ENCODE measurements at regions not wholly inside any gene's neighbourhood (a gene's known extent, or its start where the extent isn't known, plus 50 kb on each side); places are given as distances from the start of the nearest gene placed in this dataset.

DNA sequence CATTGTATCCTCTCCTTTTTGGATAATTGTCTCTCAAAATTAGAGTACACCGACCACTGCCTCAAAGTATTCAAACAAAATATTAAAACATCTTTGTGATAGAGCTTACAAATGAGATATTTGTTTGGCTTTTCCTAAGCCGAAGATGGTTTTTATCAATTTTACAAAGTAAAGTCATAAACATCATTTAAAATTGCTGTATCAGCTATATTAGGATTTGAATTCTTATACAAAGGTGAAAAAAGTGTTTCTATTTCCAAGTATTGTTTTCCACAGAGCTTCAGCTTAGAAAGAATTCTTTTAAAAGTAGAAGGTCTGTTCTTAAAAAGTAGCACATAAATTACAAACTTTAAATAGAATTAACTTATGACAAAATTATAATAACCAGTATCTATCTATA, 116.6 kb upstream of the IFNE start:
- TF ChIP-seq POLR2AphosphoS5 (IDR thresholded peaks at IDR 0.05) (no peak), POLR2A (IDR thresholded peaks at IDR 0.05) (no peak)
- TF ChIP-seq, protein P1, sequence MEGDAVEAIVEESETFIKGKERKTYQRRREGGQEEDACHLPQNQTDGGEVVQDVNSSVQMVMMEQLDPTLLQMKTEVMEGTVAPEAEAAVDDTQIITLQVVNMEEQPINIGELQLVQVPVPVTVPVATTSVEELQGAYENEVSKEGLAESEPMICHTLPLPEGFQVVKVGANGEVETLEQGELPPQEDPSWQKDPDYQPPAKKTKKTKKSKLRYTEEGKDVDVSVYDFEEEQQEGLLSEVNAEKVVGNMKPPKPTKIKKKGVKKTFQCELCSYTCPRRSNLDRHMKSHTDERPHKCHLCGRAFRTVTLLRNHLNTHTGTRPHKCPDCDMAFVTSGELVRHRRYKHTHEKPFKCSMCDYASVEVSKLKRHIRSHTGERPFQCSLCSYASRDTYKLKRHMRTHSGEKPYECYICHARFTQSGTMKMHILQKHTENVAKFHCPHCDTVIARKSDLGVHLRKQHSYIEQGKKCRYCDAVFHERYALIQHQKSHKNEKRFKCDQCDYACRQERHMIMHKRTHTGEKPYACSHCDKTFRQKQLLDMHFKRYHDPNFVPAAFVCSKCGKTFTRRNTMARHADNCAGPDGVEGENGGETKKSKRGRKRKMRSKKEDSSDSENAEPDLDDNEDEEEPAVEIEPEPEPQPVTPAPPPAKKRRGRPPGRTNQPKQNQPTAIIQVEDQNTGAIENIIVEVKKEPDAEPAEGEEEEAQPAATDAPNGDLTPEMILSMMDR (IDR thresholded peaks at IDR 0.05 in 8 of 11, conservative IDR thresholded peaks at IDR 0.05 in 3 of 11) = no peak
